Osteoblast (primary cell): ENCODE measurements at regions not wholly inside any gene's neighbourhood (a gene's known extent, or its start where the extent isn't known, plus 50 kb on each side); places are given as distances from the start of the nearest gene placed in this dataset.

Experiments
- DNase-seq: peaks from one replicate; pipeline ENCODE4 v3.0.0; 2011; ENCODE audit warnings: low spot score, mixed read lengths; ENCODE audit not compliant: insufficient read length; ENCODE audit errors: missing footprints
- H2AFZ ChIP-seq: 2 replicates; pipeline ENCODE4 v1.6.0; 2011; ENCODE audit warnings: mild to moderate bottlenecking, low read length
- H3K27ac ChIP-seq: 2 replicates; pipeline ENCODE4 v1.5.1; 2011; ENCODE audit warnings: mild to moderate bottlenecking, low read depth, low read length, moderate library complexity
- H3K27me3 ChIP-seq: 2 replicates; pipeline ENCODE4 v1.6.0; 2012; ENCODE audit warnings: mild to moderate bottlenecking, control low read depth, inconsistent platforms, low read length, moderate library complexity; ENCODE audit not compliant: insufficient read depth
- H3K36me3 ChIP-seq: 2 replicates; pipeline ENCODE4 v1.5.1; 2011; ENCODE audit warnings: mild to moderate bottlenecking, low read length, control low read depth, moderate library complexity; ENCODE audit not compliant: insufficient read depth
- H3K4me1 ChIP-seq: 2 replicates; pipeline ENCODE4 v1.5.1; 2011; ENCODE audit warnings: mild to moderate bottlenecking, low read length, control low read depth, moderate library complexity; ENCODE audit not compliant: insufficient read depth
- H3K4me2 ChIP-seq: 2 replicates; pipeline ENCODE4 v1.6.0; 2011; ENCODE audit warnings: mild to moderate bottlenecking, low read length; ENCODE audit not compliant: insufficient read depth
- H3K4me3 ChIP-seq: fragments of 200-600 bp; sonication (generic); 3 replicates; pipeline ENCODE4 v1.5.1; 2012; ENCODE audit warnings: mild to moderate bottlenecking, low read length, inconsistent platforms; ENCODE audit not compliant: insufficient read depth
- H3K79me2 ChIP-seq: 2 replicates; pipeline ENCODE4 v1.6.0; 2012; ENCODE audit warnings: mild to moderate bottlenecking, low read length, control low read depth, inconsistent platforms; ENCODE audit not compliant: insufficient read depth
- H3K9me3 ChIP-seq: 2 replicates; pipeline ENCODE4 v1.5.1; 2011; ENCODE audit warnings: low read depth, low read length, control low read depth
- H4K20me1 ChIP-seq: 2 replicates; pipeline ENCODE4 v1.6.0; 2012; ENCODE audit warnings: mild to moderate bottlenecking, low read length, control low read depth; ENCODE audit not compliant: insufficient read depth
- TF ChIP-seq, protein P1 (sequence below): IDR thresholded peaks from 2 replicates; pipeline ENCODE4 v1.5.1; 2011; ENCODE audit warnings: mild to moderate bottlenecking, low read depth, low read length, moderate library complexity; ENCODE audit errors: extremely low read depth

DNA sequence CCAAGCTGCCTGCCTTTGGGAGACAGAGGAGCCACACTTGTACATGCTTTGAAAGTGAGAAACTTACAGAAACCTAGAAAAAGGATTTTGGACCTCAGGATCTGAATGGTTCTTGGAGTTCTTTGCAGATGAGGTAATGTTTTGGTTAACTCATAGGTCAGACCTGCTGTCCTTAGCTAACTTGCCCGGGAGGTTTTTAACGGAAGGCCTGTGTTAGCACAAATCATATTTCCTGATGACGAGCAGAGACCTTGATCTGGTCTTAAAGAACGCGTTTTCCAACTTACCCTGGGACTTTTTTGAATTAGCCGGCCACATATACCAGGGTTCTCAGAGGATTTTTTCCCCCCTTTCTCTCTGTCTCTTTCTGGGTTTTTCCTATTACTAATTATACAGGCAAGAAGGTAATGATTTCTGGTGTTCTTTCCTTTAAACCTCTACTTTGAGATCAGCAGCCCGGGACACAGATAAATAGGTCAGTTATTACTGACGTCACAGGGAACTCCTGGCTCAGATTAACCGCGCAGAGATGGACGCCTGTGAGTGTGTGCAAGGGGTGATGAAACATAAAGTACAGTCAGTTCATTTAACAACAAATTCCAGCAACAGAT, 101.7 kb upstream of the KLF6 start:
- peak overlapping the region; percentile 99 for H3K27ac ChIP-seq
- no peak overlapping the region for H2AFZ ChIP-seq
- no peak overlapping the region for H3K4me3 ChIP-seq

GRCh38 chr10:3886191-3886590, 101.2 kb upstream of the KLF6 start:
- Histone ChIP-seq H3K4me1 (peaks cover 35% of the 10 kb centered on the region), H3K36me3 (no peaks in the 10 kb centered on the region), H3K4me2 (peak overlapping the region; percentile 69), H2AFZ (no peak overlapping the region), H3K79me2 (no peaks in the 10 kb centered on the region), H3K27ac (peak overlapping the region; percentile 99), H3K9me3 (no peaks in the 10 kb centered on the region), H3K27me3 (no peaks in the 10 kb centered on the region), H3K4me3 (no peak overlapping the region), H4K20me1 (no peaks in the 10 kb centered on the region)
- DNase-seq: no peak
- TF ChIP-seq, protein P1, sequence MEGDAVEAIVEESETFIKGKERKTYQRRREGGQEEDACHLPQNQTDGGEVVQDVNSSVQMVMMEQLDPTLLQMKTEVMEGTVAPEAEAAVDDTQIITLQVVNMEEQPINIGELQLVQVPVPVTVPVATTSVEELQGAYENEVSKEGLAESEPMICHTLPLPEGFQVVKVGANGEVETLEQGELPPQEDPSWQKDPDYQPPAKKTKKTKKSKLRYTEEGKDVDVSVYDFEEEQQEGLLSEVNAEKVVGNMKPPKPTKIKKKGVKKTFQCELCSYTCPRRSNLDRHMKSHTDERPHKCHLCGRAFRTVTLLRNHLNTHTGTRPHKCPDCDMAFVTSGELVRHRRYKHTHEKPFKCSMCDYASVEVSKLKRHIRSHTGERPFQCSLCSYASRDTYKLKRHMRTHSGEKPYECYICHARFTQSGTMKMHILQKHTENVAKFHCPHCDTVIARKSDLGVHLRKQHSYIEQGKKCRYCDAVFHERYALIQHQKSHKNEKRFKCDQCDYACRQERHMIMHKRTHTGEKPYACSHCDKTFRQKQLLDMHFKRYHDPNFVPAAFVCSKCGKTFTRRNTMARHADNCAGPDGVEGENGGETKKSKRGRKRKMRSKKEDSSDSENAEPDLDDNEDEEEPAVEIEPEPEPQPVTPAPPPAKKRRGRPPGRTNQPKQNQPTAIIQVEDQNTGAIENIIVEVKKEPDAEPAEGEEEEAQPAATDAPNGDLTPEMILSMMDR: no peak

More for the DNA sequence above, 101.7 kb upstream of the KLF6 start:
- Histone ChIP-seq H3K9me3 (no peaks in the 10 kb centered on the region), H3K4me2 (peak overlapping the region; percentile 69), H3K36me3 (no peaks in the 10 kb centered on the region), H3K27me3 (no peaks in the 10 kb centered on the region), H3K4me1 (peaks cover 35% of the 10 kb centered on the region), H3K79me2 (no peaks in the 10 kb centered on the region), H4K20me1 (no peaks in the 10 kb centered on the region)
- peak; percentile 88 for DNase-seq
- TF ChIP-seq, protein P1: no peak

- Histone ChIP-seq H3K27me3 (no peaks in the 10 kb centered on the region), H3K4me1 (peaks cover 18% of the 10 kb centered on the region), H3K27ac (no peak overlapping the region), H4K20me1 (no peaks in the 10 kb centered on the region), H2AFZ (no peak overlapping the region), H3K4me2 (no peak overlapping the region), H3K4me3 (no peak overlapping the region), H3K36me3 (no peaks in the 10 kb centered on the region), H3K9me3 (no peaks in the 10 kb centered on the region), H3K79me2 (no peaks in the 10 kb centered on the region)
- TF ChIP-seq, protein P1: no peak
- DNase-seq: no peak
Measured at GRCh38 chr10:3882855-3883254, 97.8 kb upstream of the KLF6 start.

GRCh38 chr10:3881622-3882021, 96.6 kb upstream of the KLF6 start:
- DNase-seq: no peak
- peaks cover 17% of the 10 kb centered on the region for H3K4me1 ChIP-seq
- H3K9me3 ChIP-seq: no peaks in the 10 kb centered on the region
- no peak overlapping the region for H2AFZ ChIP-seq
- H3K4me3 ChIP-seq: no peak overlapping the region
- no peaks in the 10 kb centered on the region for H3K36me3 ChIP-seq
- H3K79me2 ChIP-seq: no peaks in the 10 kb centered on the region
- H4K20me1 ChIP-seq: no peaks in the 10 kb centered on the region
- H3K27ac ChIP-seq: no peak overlapping the region
- no peaks in the 10 kb centered on the region for H3K27me3 ChIP-seq
- no peak overlapping the region for H3K4me2 ChIP-seq
- TF ChIP-seq, protein P1: no peak
